OCI-LY3 (cell line): ENCODE measurements at regions not wholly inside any gene's neighbourhood (a gene's known extent, or its start where the extent isn't known, plus 50 kb on each side); places are given as distances from the start of the nearest gene placed in this dataset.

ENCODE experiments used
- H2AFZ ChIP-seq: fragments of 200-600, 300-600 bp; shearing (Covaris generic); 2 replicates; pipeline ENCODE4 v1.6.0; 2014; ENCODE audit warnings: antibody characterized with exemption, low read depth, low read length
- H3K27ac ChIP-seq: fragments of 200-600, 300-600 bp; sonication (generic); 2 replicates; pipeline ENCODE4 v1.5.1; 2014; ENCODE audit warnings: mild to moderate bottlenecking, low read length, moderate library complexity, mixed read lengths
- H3K27me3 ChIP-seq: fragments of 200-600, 300-600 bp; sonication (generic); 2 replicates; pipeline ENCODE4 v1.6.1; 2014; ENCODE audit warnings: low read depth, low read length, mixed read lengths
- H3K36me3 ChIP-seq: fragments of 200-600, 300-600 bp; sonication (generic); replicated peaks from 2 replicates; pipeline ENCODE3; 2014; ENCODE audit warnings: low read depth, low read length, mixed read lengths
- H3K4me1 ChIP-seq: fragments of 300-600, 200-600 bp; sonication (generic); 2 replicates; pipeline ENCODE4 v1.6.1; 2014; ENCODE audit warnings: low read length, mixed read lengths
- H3K4me2 ChIP-seq: fragments of 200-600, 300-600 bp; sonication (generic); 2 replicates; pipeline ENCODE4 v1.6.1; 2014; ENCODE audit warnings: low read length, mixed read lengths
- H3K4me3 ChIP-seq: fragments of 300-600, 200-600 bp; sonication (generic); 2 replicates; pipeline ENCODE4 v1.5.1; 2014; ENCODE audit warnings: antibody characterized with exemption, mild to moderate bottlenecking, low read length, moderate library complexity
- H3K79me2 ChIP-seq: fragments of 300-600, 200-600 bp; shearing (Covaris generic); 2 replicates; pipeline ENCODE4 v1.6.1; 2014; ENCODE audit warnings: mild to moderate bottlenecking, low read length, mixed read lengths
- H3K9ac ChIP-seq: fragments of 300-600, 200-600 bp; shearing (Covaris generic); 2 replicates; pipeline ENCODE4 v1.6.0; 2014; ENCODE audit warnings: mild to moderate bottlenecking, low read length, moderate library complexity
- H3K9me3 ChIP-seq: fragments of 200-600, 300-600 bp; shearing (Covaris generic); 2 replicates; pipeline ENCODE4 v1.6.1; 2014; ENCODE audit warnings: low read length, mixed read lengths; ENCODE audit not compliant: insufficient read depth
- H4K20me1 ChIP-seq: fragments of 200-600, 300-600 bp; sonication (generic); 2 replicates; pipeline ENCODE4 v1.6.1; 2016; ENCODE audit warnings: low read length, mixed read lengths; ENCODE audit not compliant: insufficient read depth
- CTCF ChIP-seq: fragments of 200-600, 300-600 bp; sonication (generic); IDR thresholded peaks from 2 replicates; pipeline ENCODE4 v1.5.1; 2014; ENCODE audit warnings: antibody characterized with exemption, low read length, low read depth
- EZH2phosphoT487 ChIP-seq: fragments of 200-600 bp; shearing (Covaris generic); IDR thresholded peaks from 2 replicates; pipeline ENCODE4 v1.6.1; 2018; ENCODE audit warnings: antibody characterized with exemption, mixed run types, low read depth

GRCh38 chr22:48937032-48937639, 890.5 kb downstream of the BRD1 start:
- no peaks in the 10 kb centered on the region for H3K79me2 ChIP-seq
- H3K27ac ChIP-seq: no peak overlapping the region
- no peaks in the 10 kb centered on the region for H3K9me3 ChIP-seq
- no peaks in the 10 kb centered on the region for H3K36me3 ChIP-seq
- H3K9ac ChIP-seq: no peak overlapping the region
- H3K4me3 ChIP-seq: no peak overlapping the region
- H2AFZ ChIP-seq: no peak overlapping the region
- TF ChIP-seq EZH2phosphoT487 (no peak), CTCF (no peak)
- H3K4me2 ChIP-seq: no peak overlapping the region
- no peaks in the 10 kb centered on the region for H4K20me1 ChIP-seq
- H3K27me3 ChIP-seq: no peaks in the 10 kb centered on the region
- H3K4me1 ChIP-seq: no peaks in the 10 kb centered on the region

GRCh38 chr22:48936391-48936790, 891.3 kb downstream of the BRD1 start:
- Histone ChIP-seq H3K27me3 (no peaks in the 10 kb centered on the region), H4K20me1 (no peaks in the 10 kb centered on the region), H3K27ac (no peak overlapping the region)

GRCh38 chr22:48934446-48934845, 893.2 kb downstream of the BRD1 start:
- no peaks in the 10 kb centered on the region for H3K36me3 ChIP-seq
- no peaks in the 10 kb centered on the region for H3K27me3 ChIP-seq
- H3K79me2 ChIP-seq: no peaks in the 10 kb centered on the region
- no peak overlapping the region for H2AFZ ChIP-seq
- H4K20me1 ChIP-seq: no peaks in the 10 kb centered on the region
- TF ChIP-seq CTCF: no peak
- TF ChIP-seq EZH2phosphoT487: no peak
- no peak overlapping the region for H3K9ac ChIP-seq
- H3K4me1 ChIP-seq: no peaks in the 10 kb centered on the region
- no peak overlapping the region for H3K4me3 ChIP-seq
- H3K27ac ChIP-seq: no peak overlapping the region
- H3K9me3 ChIP-seq: no peaks in the 10 kb centered on the region
- H3K4me2 ChIP-seq: no peak overlapping the region

More at GRCh38 chr22:48936391-48936790, 891.3 kb downstream of the BRD1 start:
- Histone ChIP-seq H3K4me2 (no peak overlapping the region), H3K4me3 (no peak overlapping the region), H3K9me3 (no peaks in the 10 kb centered on the region), H3K4me1 (no peaks in the 10 kb centered on the region), H2AFZ (no peak overlapping the region), H3K79me2 (no peaks in the 10 kb centered on the region), H3K9ac (no peak overlapping the region), H3K36me3 (no peaks in the 10 kb centered on the region)
- TF ChIP-seq CTCF (no peak), EZH2phosphoT487 (no peak)

- Histone ChIP-seq H4K20me1 (no peaks in the 10 kb centered on the region), H3K79me2 (no peaks in the 10 kb centered on the region), H3K9me3 (no peaks in the 10 kb centered on the region), H3K36me3 (no peaks in the 10 kb centered on the region), H3K4me3 (no peak overlapping the region), H3K4me2 (no peak overlapping the region), H3K27ac (no peak overlapping the region), H3K4me1 (no peaks in the 10 kb centered on the region), H3K9ac (no peak overlapping the region), H3K27me3 (no peaks in the 10 kb centered on the region), H2AFZ (no peak overlapping the region)
- no peak for TF ChIP-seq EZH2phosphoT487
- no peak for TF ChIP-seq CTCF
Measured at GRCh38 chr22:48931452-48931851, 896.2 kb downstream of the BRD1 start.
